ENCODE measurements at regions not wholly inside any gene's neighbourhood (a gene's known extent, or its start where the extent isn't known, plus 50 kb on each side); places are given as distances from the start of the nearest gene placed in this dataset.

DNA sequence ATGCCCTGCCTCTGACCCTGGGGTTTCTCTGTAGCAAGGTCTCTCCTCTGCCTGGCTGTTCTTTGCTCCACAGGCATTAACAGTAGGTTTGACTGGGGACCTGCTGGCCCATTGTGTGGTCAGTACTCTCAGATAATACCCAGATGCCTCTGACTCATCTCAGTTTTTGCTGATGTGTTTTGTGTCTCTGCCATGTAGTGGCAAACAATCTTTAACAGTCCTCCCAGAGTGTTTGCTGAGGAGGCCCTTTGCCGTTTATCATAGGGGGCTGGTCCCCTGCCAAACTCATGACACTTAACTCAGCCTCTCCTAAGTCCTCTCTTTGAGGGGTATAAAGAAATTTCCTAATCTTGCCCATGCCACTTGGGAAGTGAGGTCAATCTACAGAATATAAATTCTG, 793.7 kb upstream of the FANCL start:
- DNase-seq: no peak

DNA sequence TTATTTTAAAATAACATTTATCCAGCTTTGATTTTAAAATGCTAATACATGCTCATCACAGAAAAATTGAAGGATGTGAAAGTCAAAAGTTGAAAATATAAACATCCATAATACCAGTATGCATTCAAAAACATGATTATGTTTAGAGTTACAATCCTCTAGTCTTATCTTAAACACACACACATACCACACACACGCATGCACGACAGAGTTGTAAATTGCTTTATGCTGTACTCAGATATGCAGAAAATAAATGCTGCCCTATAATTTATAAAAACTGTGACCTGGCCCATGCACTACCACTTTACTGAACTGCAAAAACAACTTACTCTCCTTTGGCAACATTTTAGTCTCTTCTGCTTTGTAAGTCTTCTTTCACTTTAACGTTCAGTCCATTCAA, 793.0 kb upstream of the FANCL start:
- no peak for DNase-seq

- DNase-seq: no peak
Measured at GRCh38 chr2:59033661-59034060, 792.5 kb upstream of the FANCL start.

DNA sequence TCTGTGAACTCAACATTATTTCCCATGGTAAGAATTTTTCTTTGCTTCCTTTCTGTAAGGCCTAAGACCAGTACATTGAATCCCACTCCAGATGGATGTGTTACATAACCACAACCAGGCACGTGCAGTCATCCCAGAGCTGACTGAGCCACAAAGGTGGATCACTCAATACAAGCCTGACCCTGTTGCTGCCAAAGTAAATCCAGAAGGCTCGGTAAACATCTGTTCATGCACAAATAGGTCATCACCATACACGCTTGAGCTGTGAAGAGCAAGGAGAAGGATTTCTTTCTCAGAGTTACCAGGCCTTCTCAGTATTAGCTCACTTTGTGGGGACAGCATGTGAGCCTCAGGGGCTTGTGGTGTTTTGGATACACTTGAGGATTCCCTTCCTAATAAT, 791.4 kb upstream of the FANCL start:
- DNase-seq: no peak

GRCh38 chr2:59029058-59029457, 787.9 kb upstream of the FANCL start:
- no peak for DNase-seq

DNA sequence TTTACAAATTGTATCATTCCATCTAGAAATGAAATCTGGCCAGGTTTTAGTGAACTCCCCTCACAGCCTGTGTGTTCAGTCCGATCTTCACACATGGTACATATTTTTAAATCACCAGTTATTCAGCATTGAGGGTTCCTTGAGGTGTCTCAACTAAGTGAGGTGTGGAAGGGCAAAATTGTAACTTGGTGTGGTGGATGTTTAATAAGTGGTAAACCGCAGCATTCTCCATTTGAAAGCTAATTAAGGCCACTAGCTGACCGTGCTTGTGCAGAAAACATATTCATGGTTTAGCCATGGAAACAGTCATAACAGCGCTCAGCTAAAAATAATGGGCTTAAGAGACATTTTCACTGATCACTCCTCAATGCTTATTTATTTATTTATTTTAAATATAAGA, 786.2 kb upstream of the FANCL start:
- no peak for DNase-seq

DNA sequence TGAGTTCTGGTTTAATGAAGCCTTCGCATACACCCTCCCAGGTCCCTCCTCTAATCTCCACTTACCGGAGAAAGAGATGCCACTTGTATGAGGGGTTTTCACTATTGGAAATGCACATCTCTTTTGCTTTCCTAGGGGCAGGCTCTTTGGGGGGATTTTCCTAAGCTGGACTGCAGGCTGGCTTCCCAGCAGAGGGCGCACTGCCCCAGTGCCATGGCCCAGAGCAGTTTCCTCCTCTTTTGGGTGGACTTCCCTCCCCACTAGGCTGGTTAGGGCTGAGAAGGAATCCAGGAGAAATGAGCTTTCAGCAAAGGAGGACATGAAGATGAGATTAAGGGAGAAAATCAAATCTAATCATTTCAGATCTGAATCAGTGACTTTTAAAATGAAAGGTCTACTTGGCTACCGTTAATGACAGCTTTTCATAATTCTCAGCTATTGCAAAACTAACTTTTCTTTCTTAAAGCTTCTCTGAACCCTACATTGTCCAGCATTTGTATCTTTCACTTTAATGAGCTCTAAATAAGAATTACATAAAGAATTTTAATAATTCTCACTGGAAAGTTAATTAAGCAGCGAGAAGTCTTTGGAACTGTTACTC, 784.1 kb upstream of the FANCL start:
- peak; percentile 53 for DNase-seq

- no peak for DNase-seq
Measured at GRCh38 chr2:59021786-59022185, 780.7 kb upstream of the FANCL start.

- no peak for DNase-seq
Measured at GRCh38 chr2:59019566-59020159, 778.5 kb upstream of the FANCL start.

- DNase-seq: no peak
Measured at GRCh38 chr2:59018737-59019136, 777.6 kb upstream of the FANCL start.

DNA sequence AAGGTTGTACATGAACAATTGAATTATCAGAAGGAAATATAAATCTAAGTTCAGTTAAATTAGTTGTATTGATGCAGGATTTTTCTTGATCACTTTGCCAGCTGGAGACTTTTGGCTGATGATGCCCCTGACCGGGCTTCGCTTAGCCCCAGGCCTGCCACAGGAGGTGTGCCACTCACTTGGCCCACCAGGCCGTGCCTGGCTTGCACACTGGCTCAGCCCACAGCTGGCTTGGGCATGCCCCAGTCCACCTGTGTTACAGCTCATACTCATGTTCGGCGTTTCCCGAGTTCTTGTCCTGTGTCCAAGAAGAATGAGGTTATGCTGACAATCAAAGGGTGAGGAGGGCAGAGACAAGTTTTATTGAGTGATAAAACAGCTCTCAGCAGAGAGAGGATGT, 773.9 kb upstream of the FANCL start:
- DNase-seq: no peak

DNA sequence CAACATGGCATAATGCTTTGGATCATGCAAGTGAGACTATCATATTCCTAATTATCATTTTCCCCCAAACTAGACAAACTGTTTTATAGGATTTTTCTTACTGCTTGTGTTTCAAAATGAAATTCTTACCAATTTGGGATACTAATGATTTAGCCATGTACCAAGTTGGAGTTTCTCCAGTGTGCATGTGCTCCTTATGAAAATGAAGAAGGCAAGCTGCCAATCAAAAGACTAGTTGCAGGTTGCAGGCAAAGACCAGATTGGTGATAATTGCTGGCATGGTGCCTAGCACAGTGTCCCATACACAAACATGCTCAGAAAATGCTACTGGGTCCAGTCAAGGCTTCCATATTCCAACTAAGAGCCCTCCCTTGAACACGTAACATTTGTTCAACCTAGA, 771.8 kb upstream of the FANCL start:
- no peak for DNase-seq

- no peak for DNase-seq
Measured at GRCh38 chr2:59012234-59012633, 771.1 kb upstream of the FANCL start.

GRCh38 chr2:59008950-59009349, 767.8 kb upstream of the FANCL start:
- DNase-seq: no peak

DNA sequence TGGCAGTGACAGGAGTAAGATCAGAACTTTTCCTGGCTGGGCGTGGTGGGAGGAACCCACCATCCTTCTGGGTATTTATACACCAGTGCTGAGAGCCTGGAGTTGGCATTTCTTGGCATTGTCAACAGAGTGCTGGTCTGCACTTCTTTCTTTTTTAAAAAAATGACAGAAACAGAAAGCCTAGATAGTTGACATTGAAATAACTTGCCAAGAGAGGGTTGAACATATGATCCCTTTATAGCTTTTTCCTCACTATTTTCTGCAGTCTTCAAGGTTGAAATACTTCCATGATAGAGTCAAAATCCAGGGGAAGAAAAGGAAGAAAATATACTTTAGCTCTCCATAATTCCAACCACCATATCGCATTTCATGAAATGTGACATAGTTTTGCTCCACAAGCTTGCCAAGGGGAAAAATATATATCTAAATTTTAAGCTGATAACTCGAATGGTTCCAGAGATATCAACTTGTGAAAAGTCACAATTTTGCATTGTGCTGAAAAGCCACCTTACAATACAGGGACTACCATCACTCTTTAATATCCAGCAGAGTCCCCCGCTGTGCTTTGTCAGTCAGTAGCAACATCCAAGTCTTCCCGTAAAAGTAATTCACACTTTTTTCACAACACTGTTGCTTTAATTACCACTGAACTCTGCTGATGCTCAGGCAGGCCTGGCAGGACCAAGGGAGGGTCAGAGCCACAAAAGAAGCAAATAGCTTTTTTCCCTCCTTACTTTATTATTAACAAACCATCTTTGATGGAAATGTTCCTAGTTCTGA, 764.9 kb upstream of the FANCL start:
- no peak for DNase-seq

DNA sequence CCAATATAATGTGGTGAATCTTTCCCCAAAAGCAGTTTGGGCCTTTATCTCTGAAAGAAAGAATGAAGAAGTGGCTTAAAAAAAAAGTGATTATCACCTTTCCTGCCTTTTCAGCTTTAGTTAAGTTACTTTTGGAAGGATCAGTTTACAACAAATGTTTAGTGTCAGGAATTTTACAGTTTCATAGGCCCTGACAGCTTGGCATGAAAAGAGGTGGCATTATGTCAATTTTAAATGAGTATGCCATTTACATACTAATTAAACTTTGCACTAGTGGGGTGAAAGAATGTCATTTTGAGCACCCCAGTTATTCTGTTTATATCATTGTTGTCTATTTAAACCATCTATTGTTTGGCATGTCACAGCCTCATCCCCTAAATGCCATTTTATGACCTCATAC, 763.5 kb upstream of the FANCL start:
- no peak for DNase-seq

DNA sequence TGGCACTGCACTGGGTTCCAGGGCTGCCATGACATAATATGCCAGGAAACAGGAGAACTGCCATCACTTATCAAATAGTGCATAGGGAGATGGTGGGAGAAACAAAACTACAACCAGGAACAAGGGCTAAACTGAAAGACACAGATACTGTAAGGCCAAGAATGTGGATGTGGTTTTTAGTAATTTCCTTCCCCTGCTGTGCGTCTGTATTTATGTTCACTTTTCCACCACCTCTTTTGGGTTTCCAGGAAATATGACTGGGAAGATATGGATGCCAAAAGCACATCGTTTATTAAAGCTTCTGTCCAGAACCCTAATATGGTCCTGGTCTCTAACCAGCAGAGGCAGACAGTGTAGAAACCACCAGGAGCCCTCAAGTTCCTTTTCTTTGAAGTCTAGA, 759.7 kb upstream of the FANCL start:
- peak; percentile 57 for DNase-seq

- peak; percentile 49 for DNase-seq
Measured at GRCh38 chr2:58992062-58992706, 751.1 kb upstream of the FANCL start.

- DNase-seq: no peak
Measured at GRCh38 chr2:58991357-58991756, 750.2 kb upstream of the FANCL start.

GRCh38 chr2:58985541-58985940, 744.4 kb upstream of the FANCL start:
- DNase-seq: no peak

GRCh38 chr2:58984731-58985130, 743.6 kb upstream of the FANCL start:
- DNase-seq: no peak

DNA sequence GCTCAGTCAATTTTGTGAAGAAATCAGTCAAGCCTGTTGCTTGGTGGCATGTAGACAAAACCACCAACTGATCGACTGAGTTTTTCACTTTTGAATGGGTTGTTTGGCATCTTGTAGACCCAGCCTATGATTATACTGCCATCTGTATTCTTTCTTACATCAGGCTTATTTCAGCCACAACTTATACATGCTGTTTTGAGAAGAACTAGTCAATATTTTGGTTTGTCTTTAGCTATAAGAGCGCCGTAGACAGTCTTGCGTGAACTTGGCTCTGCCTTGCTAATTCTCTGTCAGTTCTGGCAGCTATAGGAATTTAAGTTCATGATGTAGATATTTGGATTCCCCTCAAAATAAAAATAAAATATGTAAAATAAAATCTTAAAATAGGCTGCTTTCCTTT, 742.0 kb upstream of the FANCL start:
- no peak for DNase-seq

- DNase-seq: no peak
Measured at GRCh38 chr2:58981237-58981636, 740.1 kb upstream of the FANCL start.
